ENCODE measurements at regions not wholly inside any gene's neighbourhood (a gene's known extent, or its start where the extent isn't known, plus 50 kb on each side); places are given as distances from the start of the nearest gene placed in this dataset.
A peak's percentile ranks its signal among the peaks of the same experiment; 100 is the strongest.

DNA sequence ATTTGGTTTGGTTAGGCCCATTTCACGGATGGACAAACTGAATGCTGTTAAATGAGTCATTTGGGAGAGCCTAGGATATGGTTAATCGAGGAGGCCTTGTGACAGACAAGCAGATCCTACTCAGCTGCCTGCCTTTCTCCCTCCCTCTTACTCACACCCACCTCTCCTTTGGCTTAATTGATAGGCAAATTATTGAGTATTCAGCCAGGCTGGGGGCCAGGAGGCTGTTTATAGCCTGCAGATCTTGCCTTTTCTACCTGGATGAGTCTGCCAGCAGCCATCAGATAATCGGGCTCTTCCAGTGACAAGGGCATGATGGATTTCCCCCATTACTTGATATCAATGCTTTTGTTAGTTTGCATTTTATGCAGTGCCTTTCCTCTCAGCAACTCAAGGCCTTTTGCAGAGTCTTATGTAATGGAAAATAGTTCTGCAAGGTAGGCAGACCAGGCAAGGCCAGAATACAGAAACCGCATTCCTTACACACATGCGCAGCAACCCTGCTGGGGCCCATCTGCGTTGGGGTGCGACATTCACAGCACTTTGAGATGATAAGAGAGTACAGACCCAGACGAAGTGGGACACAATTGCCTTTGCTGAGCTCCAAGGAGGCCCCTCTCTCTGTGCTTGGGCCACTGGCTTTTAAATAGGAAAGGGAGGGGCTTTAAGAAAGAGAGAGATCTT lies 96.2 kb upstream of the ATP6AP2 start:
- H3K9me3 ChIP-seq (ENCODE audit: control insufficient read depth, low read depth, low read length) = no peaks in the 10 kb centered on the region
- H3K4me1 ChIP-seq (ENCODE audit: control insufficient read depth, low read depth, low read length) = peaks cover 16% of the 10 kb centered on the region
- H3K9ac ChIP-seq (ENCODE audit: low read length) = no peak overlapping the region
- no peaks in the 10 kb centered on the region for H3K36me3 ChIP-seq (ENCODE audit: control insufficient read depth, low read depth, low read length)
- no peaks in the 10 kb centered on the region for H3K27me3 ChIP-seq (ENCODE audit: control insufficient read depth, insufficient read depth, low read length)
- peak overlapping the region; percentile 5 for H3K4me3 ChIP-seq (ENCODE audit: low read length)
- H3K27ac ChIP-seq (ENCODE audit: low read length) = no peak overlapping the region

DNA sequence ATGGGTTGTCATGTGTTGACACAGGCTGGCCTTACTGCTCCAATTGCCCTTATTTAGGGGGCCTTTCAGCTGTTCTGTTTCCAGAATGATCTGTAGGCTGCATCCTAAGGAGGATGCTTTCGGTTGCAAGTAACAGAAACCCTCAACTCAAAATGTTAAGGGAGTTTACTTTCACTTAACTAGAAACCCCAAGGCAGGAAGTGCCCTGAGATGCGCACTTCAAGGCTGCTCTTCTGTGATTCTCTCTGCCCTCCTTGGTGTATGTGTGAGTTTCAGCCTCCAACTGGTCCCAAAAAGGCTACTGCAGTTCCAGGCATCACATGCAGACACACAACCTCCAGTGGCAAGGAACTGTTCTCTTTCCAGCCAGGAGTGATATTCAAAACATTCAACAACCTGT lies 97.3 kb upstream of the ATP6AP2 start:
- Histone ChIP-seq H3K9me3 (ENCODE audit: control insufficient read depth, low read depth, low read length) (no peaks in the 10 kb centered on the region), H3K4me1 (ENCODE audit: control insufficient read depth, low read depth, low read length) (peaks cover 21% of the 10 kb centered on the region), H3K9ac (ENCODE audit: low read length) (no peak overlapping the region), H3K36me3 (ENCODE audit: control insufficient read depth, low read depth, low read length) (no peaks in the 10 kb centered on the region), H3K27me3 (ENCODE audit: control insufficient read depth, insufficient read depth, low read length) (no peaks in the 10 kb centered on the region), H3K4me3 (ENCODE audit: low read length) (no peak overlapping the region), H3K27ac (ENCODE audit: low read length) (no peak overlapping the region)

DNA sequence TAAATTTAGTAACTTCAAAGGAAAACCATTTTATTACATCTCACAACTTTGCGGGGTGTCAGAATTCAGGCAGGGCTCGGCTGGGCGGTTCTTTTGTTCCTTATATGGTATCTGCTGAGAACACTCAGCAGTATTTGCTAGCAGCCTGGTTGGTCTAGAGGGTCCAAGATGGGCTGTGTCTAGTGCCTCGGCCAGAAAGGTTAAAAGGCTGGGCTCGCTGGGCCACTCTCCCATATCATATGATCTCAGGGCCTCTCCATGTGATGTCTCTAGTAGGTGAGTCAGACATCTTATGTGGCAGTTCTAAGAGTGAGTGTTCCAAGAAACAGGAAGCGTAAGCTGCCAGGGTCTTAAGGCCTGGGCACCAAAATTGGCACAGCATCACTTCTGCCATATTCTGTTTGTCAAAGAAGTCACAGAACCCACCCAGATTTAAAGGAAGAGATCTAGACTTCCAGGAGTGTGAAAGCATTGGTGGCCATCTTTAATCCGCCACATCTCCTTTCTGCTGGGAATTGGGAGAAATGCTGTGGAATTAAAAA lies 100.9 kb upstream of the ATP6AP2 start:
- peaks cover 41% of the 10 kb centered on the region for H3K4me1 ChIP-seq (ENCODE audit: control insufficient read depth, low read depth, low read length)
- H3K36me3 ChIP-seq (ENCODE audit: control insufficient read depth, low read depth, low read length) = no peaks in the 10 kb centered on the region
- no peak overlapping the region for H3K9ac ChIP-seq (ENCODE audit: low read length)
- no peaks in the 10 kb centered on the region for H3K27me3 ChIP-seq (ENCODE audit: control insufficient read depth, insufficient read depth, low read length)
- H3K27ac ChIP-seq (ENCODE audit: low read length) = no peak overlapping the region
- no peak overlapping the region for H3K4me3 ChIP-seq (ENCODE audit: low read length)
- no peaks in the 10 kb centered on the region for H3K9me3 ChIP-seq (ENCODE audit: control insufficient read depth, low read depth, low read length)

DNA sequence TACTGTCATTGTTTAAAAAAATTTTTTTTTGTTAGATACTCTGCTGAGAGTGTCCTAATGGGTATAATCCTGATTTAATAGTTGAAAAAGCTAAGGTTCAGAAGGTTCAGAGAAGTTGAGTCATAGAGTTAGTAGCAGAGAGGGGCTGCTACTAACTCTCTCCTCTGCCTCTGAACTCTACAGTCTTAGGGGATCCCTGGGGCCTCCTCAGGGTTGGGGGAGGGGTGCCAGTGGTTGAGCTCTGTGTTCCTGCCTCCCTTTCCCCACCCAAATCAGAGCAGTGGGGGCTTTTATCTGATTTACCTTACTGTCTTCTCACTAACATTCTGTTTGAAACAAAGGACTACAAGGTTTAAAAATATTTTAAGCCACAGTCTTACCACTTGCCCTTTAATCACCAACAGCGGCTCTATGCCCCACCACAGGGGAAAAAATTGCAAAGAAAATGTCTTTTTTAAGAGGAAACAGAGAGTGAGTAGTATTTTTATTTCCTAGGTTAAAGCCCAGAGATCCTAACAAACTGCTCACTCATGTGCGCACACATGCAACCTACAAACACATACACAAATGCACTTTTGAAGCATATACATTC lies 102.2 kb upstream of the ATP6AP2 start:
- Histone ChIP-seq H3K36me3 (ENCODE audit: control insufficient read depth, low read depth, low read length) (no peaks in the 10 kb centered on the region), H3K9ac (ENCODE audit: low read length) (no peak overlapping the region), H3K4me3 (ENCODE audit: low read length) (no peak overlapping the region), H3K27me3 (ENCODE audit: control insufficient read depth, insufficient read depth, low read length) (no peaks in the 10 kb centered on the region), H3K9me3 (ENCODE audit: control insufficient read depth, low read depth, low read length) (no peaks in the 10 kb centered on the region), H3K4me1 (ENCODE audit: control insufficient read depth, low read depth, low read length) (peaks cover 36% of the 10 kb centered on the region), H3K27ac (ENCODE audit: low read length) (no peak overlapping the region)

DNA sequence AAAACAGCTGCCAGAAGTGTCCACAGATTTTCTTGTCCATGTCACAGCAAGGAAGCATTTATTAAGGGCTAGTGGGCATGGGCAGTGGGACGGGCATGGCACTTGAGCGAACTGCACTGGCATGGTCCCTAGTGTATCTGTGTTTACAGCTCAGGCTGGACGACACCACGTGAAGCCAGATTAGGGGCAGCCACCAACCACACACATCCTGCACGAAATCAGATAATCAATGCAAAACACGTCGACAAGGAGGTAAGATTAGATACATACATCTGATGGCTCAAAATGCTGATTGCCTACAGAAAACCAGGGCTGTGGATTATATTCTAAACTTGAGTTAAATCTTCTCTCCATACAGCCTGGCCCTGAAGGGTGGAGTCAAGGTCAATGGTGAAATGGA lies 103.8 kb upstream of the ATP6AP2 start:
- peaks cover 46% of the 10 kb centered on the region for H3K4me1 ChIP-seq (ENCODE audit: control insufficient read depth, low read depth, low read length)

DNA sequence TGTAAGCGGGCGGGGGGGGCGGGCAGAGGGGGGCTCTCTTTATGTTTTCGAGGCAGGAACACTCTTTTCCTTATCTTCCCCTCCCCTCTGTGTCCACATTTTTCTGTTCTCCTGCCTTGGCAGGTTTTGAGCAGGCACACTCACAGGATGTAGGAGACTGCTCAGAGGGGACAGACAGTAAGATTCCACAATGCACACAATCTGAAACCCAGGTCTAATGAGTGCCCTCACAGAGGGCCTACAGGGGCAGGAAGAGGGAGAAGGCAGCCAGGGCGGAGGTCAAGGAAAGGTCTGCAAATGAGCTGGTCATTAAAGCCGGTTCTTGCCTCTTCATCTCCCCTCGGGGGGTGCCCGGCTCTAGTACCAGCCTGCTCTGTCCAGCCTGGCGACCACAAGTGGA lies 106.1 kb upstream of the ATP6AP2 start:
- Histone ChIP-seq H3K9ac (ENCODE audit: low read length) (no peak overlapping the region), H3K27me3 (ENCODE audit: control insufficient read depth, insufficient read depth, low read length) (no peaks in the 10 kb centered on the region), H3K36me3 (ENCODE audit: control insufficient read depth, low read depth, low read length) (no peaks in the 10 kb centered on the region), H3K4me1 (ENCODE audit: control insufficient read depth, low read depth, low read length) (peaks cover 48% of the 10 kb centered on the region), H3K9me3 (ENCODE audit: control insufficient read depth, low read depth, low read length) (no peaks in the 10 kb centered on the region), H3K4me3 (ENCODE audit: low read length) (peak overlapping the region; percentile 6), H3K27ac (ENCODE audit: low read length) (no peak overlapping the region)

More for the DNA sequence above, 103.8 kb upstream of the ATP6AP2 start:
- H3K9ac ChIP-seq (ENCODE audit: low read length) = no peak overlapping the region
- H3K36me3 ChIP-seq (ENCODE audit: control insufficient read depth, low read depth, low read length) = no peaks in the 10 kb centered on the region
- no peak overlapping the region for H3K4me3 ChIP-seq (ENCODE audit: low read length)
- H3K9me3 ChIP-seq (ENCODE audit: control insufficient read depth, low read depth, low read length) = no peaks in the 10 kb centered on the region
- no peaks in the 10 kb centered on the region for H3K27me3 ChIP-seq (ENCODE audit: control insufficient read depth, insufficient read depth, low read length)
- no peak overlapping the region for H3K27ac ChIP-seq (ENCODE audit: low read length)

DNA sequence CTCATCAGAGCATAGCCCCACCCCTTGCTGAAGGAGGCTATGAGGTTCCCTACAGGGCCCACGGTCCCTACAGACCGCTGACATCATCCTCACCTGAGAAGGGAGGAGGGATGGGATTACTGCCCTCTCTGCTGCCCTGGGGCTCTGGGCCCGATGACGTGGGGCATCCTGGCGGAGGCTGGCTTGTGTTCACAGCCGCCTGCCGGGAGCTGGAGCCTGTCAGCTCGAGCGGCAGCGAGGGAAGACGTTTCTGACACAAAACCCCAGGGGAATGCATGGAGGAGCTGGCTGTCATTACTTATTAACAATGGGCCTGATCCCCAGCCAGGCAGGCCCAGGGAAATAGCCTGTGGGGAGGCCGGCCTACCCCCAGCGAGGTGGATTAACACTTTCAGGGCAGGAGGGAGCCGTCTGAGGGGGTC lies 106.6 kb upstream of the ATP6AP2 start:
- H3K4me1 ChIP-seq (ENCODE audit: control insufficient read depth, low read depth, low read length) = peaks cover 48% of the 10 kb centered on the region
- no peak overlapping the region for H3K4me3 ChIP-seq (ENCODE audit: low read length)
- H3K36me3 ChIP-seq (ENCODE audit: control insufficient read depth, low read depth, low read length) = no peaks in the 10 kb centered on the region
- H3K9me3 ChIP-seq (ENCODE audit: control insufficient read depth, low read depth, low read length) = no peaks in the 10 kb centered on the region
- H3K9ac ChIP-seq (ENCODE audit: low read length) = no peak overlapping the region
- H3K27me3 ChIP-seq (ENCODE audit: control insufficient read depth, insufficient read depth, low read length) = no peaks in the 10 kb centered on the region
- H3K27ac ChIP-seq (ENCODE audit: low read length) = no peak overlapping the region

DNA sequence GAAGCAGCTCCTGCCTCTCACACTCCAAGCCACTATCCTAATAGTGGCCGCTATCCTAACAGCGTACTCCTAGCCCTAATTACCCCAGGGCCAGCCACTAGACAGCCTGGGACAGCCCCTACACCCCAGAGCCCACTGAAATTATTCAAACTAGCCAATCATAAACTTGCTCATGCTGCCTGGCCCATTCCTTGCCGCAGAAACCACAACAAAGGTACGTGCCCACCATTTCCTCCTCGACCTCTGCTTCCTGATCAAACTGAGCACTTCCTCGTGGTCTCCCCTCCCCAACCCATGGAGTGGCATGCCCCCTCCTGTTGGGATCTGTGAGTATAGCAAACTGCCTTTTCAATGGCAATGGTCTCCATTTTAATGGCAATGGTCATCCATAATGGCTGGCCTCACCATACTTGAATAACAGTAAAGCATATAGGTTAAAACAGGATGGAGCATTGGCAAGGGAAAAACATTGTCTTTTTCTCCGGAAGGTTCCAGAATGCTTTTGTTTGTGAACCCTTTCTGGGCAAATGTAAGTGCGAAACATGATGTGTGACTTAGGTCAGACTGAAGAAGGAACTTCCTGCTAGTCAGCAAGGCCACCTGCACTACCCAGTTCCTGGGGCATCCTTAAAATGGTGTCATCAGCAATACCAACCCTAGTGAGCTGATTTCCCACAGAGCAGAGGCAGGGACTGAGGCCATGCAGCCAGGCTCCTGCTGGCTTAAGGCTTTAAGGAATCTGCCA lies 107.1 kb upstream of the ATP6AP2 start:
- no peaks in the 10 kb centered on the region for H3K27me3 ChIP-seq (ENCODE audit: control insufficient read depth, insufficient read depth, low read length)
- no peaks in the 10 kb centered on the region for H3K9me3 ChIP-seq (ENCODE audit: control insufficient read depth, low read depth, low read length)
- H3K4me1 ChIP-seq (ENCODE audit: control insufficient read depth, low read depth, low read length) = peaks cover 45% of the 10 kb centered on the region
- no peaks in the 10 kb centered on the region for H3K36me3 ChIP-seq (ENCODE audit: control insufficient read depth, low read depth, low read length)
- H3K9ac ChIP-seq (ENCODE audit: low read length) = no peak overlapping the region
- no peak overlapping the region for H3K27ac ChIP-seq (ENCODE audit: low read length)
- no peak overlapping the region for H3K4me3 ChIP-seq (ENCODE audit: low read length)

DNA sequence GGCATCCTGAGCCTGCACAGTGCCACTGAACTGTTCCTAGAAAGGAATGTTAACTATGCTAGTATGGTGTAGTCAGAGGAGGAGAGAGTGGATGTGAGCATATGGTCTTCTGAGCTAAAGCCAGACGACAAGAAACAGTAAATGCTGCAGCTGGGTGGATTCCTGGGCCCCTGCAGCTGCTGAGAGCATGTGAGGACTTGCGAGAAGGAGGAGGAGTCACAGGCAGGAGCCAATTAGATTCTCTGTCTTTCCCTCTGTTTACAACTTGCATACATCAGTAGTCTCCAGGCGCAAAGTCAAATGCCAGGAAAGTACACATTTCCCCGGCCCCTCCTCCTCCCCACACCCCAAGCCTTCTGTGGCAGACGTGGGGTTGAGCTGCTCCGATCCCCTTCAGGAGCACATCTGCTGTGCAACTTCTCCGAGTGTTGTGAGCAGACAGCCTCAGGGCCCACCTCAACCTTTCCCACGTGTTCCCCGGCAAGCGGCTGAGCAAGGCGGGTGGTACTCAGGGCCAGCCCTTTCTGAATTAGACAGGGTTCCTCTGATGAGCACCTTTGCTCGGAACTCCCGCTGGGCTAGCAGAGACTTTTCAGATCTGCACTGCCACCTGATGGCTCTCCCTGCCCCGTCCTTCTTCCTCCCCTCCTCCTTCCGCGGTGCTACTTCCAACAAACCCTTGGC lies 108.7 kb upstream of the ATP6AP2 start:
- Histone ChIP-seq H3K27ac (ENCODE audit: low read length) (no peak overlapping the region), H3K9ac (ENCODE audit: low read length) (no peak overlapping the region), H3K36me3 (ENCODE audit: control insufficient read depth, low read depth, low read length) (no peaks in the 10 kb centered on the region), H3K27me3 (ENCODE audit: control insufficient read depth, insufficient read depth, low read length) (no peaks in the 10 kb centered on the region), H3K9me3 (ENCODE audit: control insufficient read depth, low read depth, low read length) (no peaks in the 10 kb centered on the region), H3K4me1 (ENCODE audit: control insufficient read depth, low read depth, low read length) (peaks cover 45% of the 10 kb centered on the region), H3K4me3 (ENCODE audit: low read length) (no peak overlapping the region)

DNA sequence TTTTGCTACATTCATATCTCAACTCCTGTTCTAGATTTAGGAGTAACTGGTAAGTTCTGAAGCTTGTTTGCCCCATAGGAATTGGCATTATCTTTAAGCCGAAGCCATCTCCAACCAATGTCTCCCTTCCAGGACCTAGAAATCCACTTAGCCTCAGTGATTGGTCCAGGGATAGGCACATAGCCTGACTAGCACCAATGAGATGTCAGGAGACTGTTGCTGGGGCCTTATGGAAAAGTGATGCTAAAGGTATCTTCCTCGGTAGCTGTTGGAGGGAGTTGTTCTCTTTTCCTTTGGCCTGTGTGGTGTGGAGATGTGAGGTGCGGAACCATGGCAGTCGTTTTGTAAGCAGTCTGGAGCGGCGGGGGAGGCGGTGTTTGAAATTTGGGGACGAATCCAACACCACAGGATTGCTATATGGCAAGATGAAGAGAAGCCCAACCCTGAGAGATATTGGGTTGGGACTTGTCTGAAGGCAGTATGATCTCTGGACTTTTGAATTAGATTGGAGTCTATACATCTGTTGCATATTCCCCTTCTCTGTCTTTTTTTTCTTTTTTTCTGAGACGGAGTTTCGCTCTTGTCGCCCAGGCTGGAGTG lies 109.8 kb upstream of the ATP6AP2 start:
- Histone ChIP-seq H3K27ac (ENCODE audit: low read length) (no peak overlapping the region), H3K9me3 (ENCODE audit: control insufficient read depth, low read depth, low read length) (no peaks in the 10 kb centered on the region)

DNA sequence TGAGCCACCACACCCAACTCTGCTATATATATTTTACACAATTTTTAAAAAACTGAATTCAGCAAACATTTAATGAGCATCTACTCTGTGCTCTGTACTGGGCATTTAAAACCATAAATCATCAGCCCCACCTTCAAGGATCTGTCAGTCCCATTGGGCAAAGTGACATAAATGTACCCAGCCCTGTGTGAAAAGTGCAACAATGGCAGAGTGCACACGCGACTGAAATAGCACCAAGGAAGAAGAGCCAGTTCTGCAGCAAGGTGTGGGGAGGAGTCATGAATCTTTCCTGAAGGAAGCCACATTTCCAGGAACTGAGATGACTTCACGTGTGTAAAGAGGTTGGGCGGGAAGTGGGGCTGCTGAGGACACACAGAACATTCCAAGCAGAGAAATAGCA lies 111.5 kb upstream of the ATP6AP2 start:
- H3K27ac ChIP-seq (ENCODE audit: low read length) = no peak overlapping the region
- H3K4me1 ChIP-seq (ENCODE audit: control insufficient read depth, low read depth, low read length) = peaks cover 24% of the 10 kb centered on the region
- H3K9ac ChIP-seq (ENCODE audit: low read length) = no peak overlapping the region
- H3K27me3 ChIP-seq (ENCODE audit: control insufficient read depth, insufficient read depth, low read length) = no peaks in the 10 kb centered on the region
- H3K36me3 ChIP-seq (ENCODE audit: control insufficient read depth, low read depth, low read length) = no peaks in the 10 kb centered on the region
- H3K4me3 ChIP-seq (ENCODE audit: low read length) = no peak overlapping the region
- no peaks in the 10 kb centered on the region for H3K9me3 ChIP-seq (ENCODE audit: control insufficient read depth, low read depth, low read length)

More for the DNA sequence above, 109.8 kb upstream of the ATP6AP2 start:
- H3K4me3 ChIP-seq (ENCODE audit: low read length) = no peak overlapping the region
- no peaks in the 10 kb centered on the region for H3K36me3 ChIP-seq (ENCODE audit: control insufficient read depth, low read depth, low read length)
- H3K27me3 ChIP-seq (ENCODE audit: control insufficient read depth, insufficient read depth, low read length) = no peaks in the 10 kb centered on the region
- H3K4me1 ChIP-seq (ENCODE audit: control insufficient read depth, low read depth, low read length) = peaks cover 37% of the 10 kb centered on the region
- H3K9ac ChIP-seq (ENCODE audit: low read length) = no peak overlapping the region
